GM23248 (cell line): ENCODE measurements at regions not wholly inside any gene's neighbourhood (a gene's known extent, or its start where the extent isn't known, plus 50 kb on each side); places are given as distances from the start of the nearest gene placed in this dataset.

Source experiments
- EZH2 ChIP-seq: fragments of 200-600 bp; sonication (generic); IDR thresholded peaks from 2 replicates; pipeline ENCODE4 v1.6.1; 2018; ENCODE audit warnings: antibody characterized with exemption, mild to moderate bottlenecking; ENCODE audit not compliant: insufficient read depth, poor library complexity, severe bottlenecking
- EZH2phosphoT487 ChIP-seq: fragments of 200-600 bp; sonication (generic); IDR thresholded peaks from 2 replicates; pipeline ENCODE4 v1.6.1; 2018; ENCODE audit warnings: antibody characterized with exemption, moderate library complexity, mild to moderate bottlenecking, low read depth; ENCODE audit not compliant: insufficient read depth

DNA sequence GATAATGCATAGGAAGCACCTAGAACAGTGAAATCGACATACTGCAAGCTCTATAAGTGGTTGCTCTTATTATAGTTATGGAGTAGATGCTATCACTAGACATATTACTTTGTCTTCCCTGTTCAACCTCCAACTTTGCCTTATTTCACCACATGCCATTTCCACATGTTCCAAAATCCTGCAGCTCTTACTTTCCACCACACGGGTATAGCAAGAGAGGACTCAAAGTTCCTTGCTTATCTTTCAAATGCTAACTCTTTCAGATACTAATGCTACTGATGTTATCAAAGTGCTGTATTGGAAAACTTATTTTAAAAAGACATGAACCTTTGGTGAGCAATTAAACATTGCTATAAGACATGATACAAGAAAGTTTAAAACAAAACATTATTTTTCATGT, 1130.1 kb downstream of the HACE1 start:
- TF ChIP-seq EZH2 (no peak), EZH2phosphoT487 (no peak)
